Vagina (tissue), 2 donors: ENCODE measurements at regions not wholly inside any gene's neighbourhood (a gene's known extent, or its start where the extent isn't known, plus 50 kb on each side); places are given as distances from the start of the nearest gene placed in this dataset.

ENCODE experiments used
- DNase-seq, 2 donors: peaks; one replicate each; pipeline ENCODE4 v3.0.0-alpha.2; 2017; ENCODE audit errors: extremely low spot score in 2 of 2
- H3K27ac ChIP-seq: fragments of 200-600 bp; sonication (generic); one replicate; pipeline ENCODE4 v1.5.1; 2019
- H3K27me3 ChIP-seq: fragments of 200-600 bp; sonication (generic); one replicate; pipeline ENCODE4 v1.5.1; 2019
- H3K36me3 ChIP-seq, 2 donors: fragments of 200-600 bp; sonication (generic); one replicate each; pipeline ENCODE4 v1.5.1; 2017 to 2019
- H3K4me1 ChIP-seq: fragments of 200-600 bp; sonication (generic); one replicate; pipeline ENCODE4 v1.5.1; 2019
- H3K4me3 ChIP-seq, 2 donors: fragments of 200-600 bp; sonication (generic); 1 replicate in 1 of 2; 2 replicates in 1 of 2; pipeline ENCODE4 v1.5.1; 2016 to 2019
- H3K9me3 ChIP-seq: fragments of 200-600 bp; sonication (generic); one replicate; pipeline ENCODE4 v1.5.1; 2019
- CTCF ChIP-seq, 3 experiments: fragments of 450-650 bp in 2 of 3; fragments of 200-600 bp in 1 of 3; sonication (generic) in 1 of 3; IDR thresholded peaks; one replicate each; pipeline ENCODE4 v1.5.1; 2017 to 2019; ENCODE audit warnings: antibody characterized with exemption in 3 of 3, mild to moderate bottlenecking in 2 of 3, moderate library complexity in 2 of 3
- POLR2A ChIP-seq, 2 donors: fragments of 450-650 bp; IDR thresholded peaks; one replicate each; pipeline ENCODE4 v1.6.1; 2017; ENCODE audit warnings: antibody characterized with exemption in 2 of 2, mild to moderate bottlenecking in 2 of 2, moderate library complexity in 2 of 2
- POLR2AphosphoS5 ChIP-seq, 2 donors: sonication (generic); formaldehyde crosslinking; IDR thresholded peaks; one replicate each; pipeline ENCODE4 v1.9.0; 2017; ENCODE audit warnings: antibody characterized with exemption in 2 of 2, mild to moderate bottlenecking in 2 of 2, low read depth in 1 of 2; ENCODE audit not compliant: insufficient read depth in 1 of 2
- intact Hi-C: fragments of 100-400 bp; cut with DNase I; formaldehyde crosslinking; loops from one replicate; pipeline ENCODE4 v1.15.1; 2023

- Histone ChIP-seq H3K9me3 (no peaks in the 10 kb centered on the region), H3K4me1 (no peaks in the 10 kb centered on the region), H3K4me3 (no peak overlapping the region), H3K36me3 (no peaks in the 10 kb centered on the region), H3K27me3 (no peaks in the 10 kb centered on the region), H3K27ac (no peak overlapping the region)
- no peak for DNase-seq
- TF ChIP-seq POLR2A (IDR thresholded peaks at IDR 0.05): no peak
- TF ChIP-seq POLR2AphosphoS5 (IDR thresholded peaks at IDR 0.05; ENCODE audit: insufficient read depth in 1 of 2, low read depth in 1 of 2): no peak
- no peak for TF ChIP-seq CTCF (IDR thresholded peaks at IDR 0.05)
- intact Hi-C loops: no loop called here
Observed at GRCh38 chr20:57905448-57905847, 195.6 kb upstream of the PMEPA1 start.

GRCh38 chr20:57904314-57905105, 194.7 kb upstream of the PMEPA1 start:
- Histone ChIP-seq H3K36me3 (no peaks in the 10 kb centered on the region), H3K27ac (no peak overlapping the region), H3K9me3 (no peaks in the 10 kb centered on the region), H3K4me3 (no peak overlapping the region), H3K27me3 (no peaks in the 10 kb centered on the region), H3K4me1 (no peaks in the 10 kb centered on the region)
- TF ChIP-seq CTCF (IDR thresholded peaks at IDR 0.05) (no peak), POLR2AphosphoS5 (IDR thresholded peaks at IDR 0.05; ENCODE audit: insufficient read depth in 1 of 2, low read depth in 1 of 2) (no peak), POLR2A (IDR thresholded peaks at IDR 0.05) (no peak)
- intact Hi-C loops: no loop called here
- DNase-seq: no peak

GRCh38 chr20:57902473-57902872, 192.7 kb upstream of the PMEPA1 start:
- H3K27ac ChIP-seq: no peak overlapping the region
- DNase-seq: no peak
- H3K36me3 ChIP-seq: no peaks in the 10 kb centered on the region
- H3K4me3 ChIP-seq: no peak overlapping the region
- H3K4me1 ChIP-seq: no peaks in the 10 kb centered on the region
- no peaks in the 10 kb centered on the region for H3K9me3 ChIP-seq
- H3K27me3 ChIP-seq: no peaks in the 10 kb centered on the region
- TF ChIP-seq POLR2A (IDR thresholded peaks at IDR 0.05) (no peak), POLR2AphosphoS5 (IDR thresholded peaks at IDR 0.05; ENCODE audit: insufficient read depth in 1 of 2, low read depth in 1 of 2) (no peak), CTCF (IDR thresholded peaks at IDR 0.05) (no peak)
- intact Hi-C loops: no loop called here

GRCh38 chr20:57901526-57901925, 191.7 kb upstream of the PMEPA1 start:
- no peak for DNase-seq
- TF ChIP-seq CTCF (IDR thresholded peaks at IDR 0.05): no peak
- no peak for TF ChIP-seq POLR2A (IDR thresholded peaks at IDR 0.05)
- Histone ChIP-seq H3K36me3 (no peaks in the 10 kb centered on the region), H3K4me1 (no peaks in the 10 kb centered on the region), H3K27me3 (no peaks in the 10 kb centered on the region), H3K9me3 (no peaks in the 10 kb centered on the region), H3K4me3 (no peak overlapping the region), H3K27ac (no peak overlapping the region)
- intact Hi-C loops: no loop called here

GRCh38 chr20:57900226-57900905, 190.6 kb upstream of the PMEPA1 start:
- H3K27me3 ChIP-seq: no peaks in the 10 kb centered on the region
- no peaks in the 10 kb centered on the region for H3K9me3 ChIP-seq
- H3K4me3 ChIP-seq: no peak overlapping the region
- no peaks in the 10 kb centered on the region for H3K36me3 ChIP-seq
- no peak overlapping the region for H3K27ac ChIP-seq
- no peak for DNase-seq
- TF ChIP-seq CTCF (IDR thresholded peaks at IDR 0.05): no peak
- TF ChIP-seq POLR2A (IDR thresholded peaks at IDR 0.05): no peak
- no peak for TF ChIP-seq POLR2AphosphoS5 (IDR thresholded peaks at IDR 0.05; ENCODE audit: insufficient read depth in 1 of 2, low read depth in 1 of 2)
- H3K4me1 ChIP-seq: no peaks in the 10 kb centered on the region
- intact Hi-C loops: no loop called here
